Vagina (tissue), 2 donors: ENCODE measurements at regions not wholly inside any gene's neighbourhood (a gene's known extent, or its start where the extent isn't known, plus 50 kb on each side); places are given as distances from the start of the nearest gene placed in this dataset.

Experiments used
- DNase-seq, 2 donors: peaks; one replicate each; pipeline ENCODE4 v3.0.0-alpha.2; 2017; ENCODE audit errors: extremely low spot score in 2 of 2
- H3K27ac ChIP-seq: fragments of 200-600 bp; sonication (generic); one replicate; pipeline ENCODE4 v1.5.1; 2019
- H3K27me3 ChIP-seq: fragments of 200-600 bp; sonication (generic); one replicate; pipeline ENCODE4 v1.5.1; 2019
- H3K36me3 ChIP-seq, 2 donors: fragments of 200-600 bp; sonication (generic); one replicate each; pipeline ENCODE4 v1.5.1; 2017 to 2019
- H3K4me1 ChIP-seq: fragments of 200-600 bp; sonication (generic); one replicate; pipeline ENCODE4 v1.5.1; 2019
- H3K4me3 ChIP-seq, 2 donors: fragments of 200-600 bp; sonication (generic); 1 replicate in 1 of 2; 2 replicates in 1 of 2; pipeline ENCODE4 v1.5.1; 2016 to 2019
- H3K9me3 ChIP-seq: fragments of 200-600 bp; sonication (generic); one replicate; pipeline ENCODE4 v1.5.1; 2019
- POLR2A ChIP-seq, 2 donors: fragments of 450-650 bp; IDR thresholded peaks; one replicate each; pipeline ENCODE4 v1.6.1; 2017; ENCODE audit warnings: antibody characterized with exemption in 2 of 2, mild to moderate bottlenecking in 2 of 2, moderate library complexity in 2 of 2
- POLR2AphosphoS5 ChIP-seq, 2 donors: sonication (generic); formaldehyde crosslinking; IDR thresholded peaks; one replicate each; pipeline ENCODE4 v1.9.0; 2017; ENCODE audit warnings: antibody characterized with exemption in 2 of 2, mild to moderate bottlenecking in 2 of 2, low read depth in 1 of 2; ENCODE audit not compliant: insufficient read depth in 1 of 2
- intact Hi-C: fragments of 100-400 bp; cut with DNase I; formaldehyde crosslinking; loops from one replicate; pipeline ENCODE4 v1.15.1; 2023
- TF ChIP-seq, protein P1 (sequence below), 3 experiments: fragments of 450-650 bp in 2 of 3; fragments of 200-600 bp in 1 of 3; sonication (generic) in 1 of 3; IDR thresholded peaks; one replicate each; pipeline ENCODE4 v1.5.1; 2017 to 2019; ENCODE audit warnings: antibody characterized with exemption in 3 of 3, mild to moderate bottlenecking in 2 of 3, moderate library complexity in 2 of 3

DNA sequence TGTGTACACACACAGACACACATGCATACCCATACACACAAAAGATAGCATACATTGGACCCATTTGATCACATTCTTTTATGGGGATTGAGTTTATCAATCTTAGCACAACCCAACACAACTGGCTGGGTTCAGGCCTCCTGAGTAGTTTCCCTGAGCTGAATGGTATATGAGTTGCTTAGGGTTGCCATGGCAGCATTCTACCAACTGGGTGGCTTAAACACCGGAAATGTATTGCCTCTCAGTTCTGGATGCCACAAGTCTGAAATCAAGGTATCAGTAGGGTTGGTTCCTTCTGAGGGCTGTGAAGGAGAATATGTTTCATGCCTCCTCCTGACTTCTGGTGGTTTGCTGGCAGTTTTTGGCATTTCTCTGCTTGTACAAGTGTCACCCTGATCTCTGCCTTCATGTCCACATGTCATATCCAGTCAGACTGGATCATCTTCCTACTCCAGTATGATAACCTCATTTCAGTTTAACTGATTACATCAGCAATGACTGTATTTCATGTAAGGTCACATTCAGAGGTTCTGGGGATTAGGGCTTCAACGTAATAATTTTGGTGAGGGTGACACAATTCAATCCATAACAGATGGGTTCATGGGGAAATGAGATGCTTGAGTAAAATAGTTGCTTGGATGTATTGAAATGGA lies 212.7 kb downstream of the KCNE4 start:
- intact Hi-C loops: no loop called here
- Histone ChIP-seq H3K4me3 (no peak overlapping the region), H3K36me3 (no peaks in the 10 kb centered on the region), H3K4me1 (no peaks in the 10 kb centered on the region), H3K27ac (no peak overlapping the region), H3K9me3 (no peaks in the 10 kb centered on the region), H3K27me3 (no peaks in the 10 kb centered on the region)
- no peak for DNase-seq
- TF ChIP-seq POLR2A (IDR thresholded peaks at IDR 0.05) (no peak), POLR2AphosphoS5 (IDR thresholded peaks at IDR 0.05; ENCODE audit: insufficient read depth in 1 of 2, low read depth in 1 of 2) (no peak)
- TF ChIP-seq, protein P1, sequence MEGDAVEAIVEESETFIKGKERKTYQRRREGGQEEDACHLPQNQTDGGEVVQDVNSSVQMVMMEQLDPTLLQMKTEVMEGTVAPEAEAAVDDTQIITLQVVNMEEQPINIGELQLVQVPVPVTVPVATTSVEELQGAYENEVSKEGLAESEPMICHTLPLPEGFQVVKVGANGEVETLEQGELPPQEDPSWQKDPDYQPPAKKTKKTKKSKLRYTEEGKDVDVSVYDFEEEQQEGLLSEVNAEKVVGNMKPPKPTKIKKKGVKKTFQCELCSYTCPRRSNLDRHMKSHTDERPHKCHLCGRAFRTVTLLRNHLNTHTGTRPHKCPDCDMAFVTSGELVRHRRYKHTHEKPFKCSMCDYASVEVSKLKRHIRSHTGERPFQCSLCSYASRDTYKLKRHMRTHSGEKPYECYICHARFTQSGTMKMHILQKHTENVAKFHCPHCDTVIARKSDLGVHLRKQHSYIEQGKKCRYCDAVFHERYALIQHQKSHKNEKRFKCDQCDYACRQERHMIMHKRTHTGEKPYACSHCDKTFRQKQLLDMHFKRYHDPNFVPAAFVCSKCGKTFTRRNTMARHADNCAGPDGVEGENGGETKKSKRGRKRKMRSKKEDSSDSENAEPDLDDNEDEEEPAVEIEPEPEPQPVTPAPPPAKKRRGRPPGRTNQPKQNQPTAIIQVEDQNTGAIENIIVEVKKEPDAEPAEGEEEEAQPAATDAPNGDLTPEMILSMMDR (IDR thresholded peaks at IDR 0.05): no peak

DNA sequence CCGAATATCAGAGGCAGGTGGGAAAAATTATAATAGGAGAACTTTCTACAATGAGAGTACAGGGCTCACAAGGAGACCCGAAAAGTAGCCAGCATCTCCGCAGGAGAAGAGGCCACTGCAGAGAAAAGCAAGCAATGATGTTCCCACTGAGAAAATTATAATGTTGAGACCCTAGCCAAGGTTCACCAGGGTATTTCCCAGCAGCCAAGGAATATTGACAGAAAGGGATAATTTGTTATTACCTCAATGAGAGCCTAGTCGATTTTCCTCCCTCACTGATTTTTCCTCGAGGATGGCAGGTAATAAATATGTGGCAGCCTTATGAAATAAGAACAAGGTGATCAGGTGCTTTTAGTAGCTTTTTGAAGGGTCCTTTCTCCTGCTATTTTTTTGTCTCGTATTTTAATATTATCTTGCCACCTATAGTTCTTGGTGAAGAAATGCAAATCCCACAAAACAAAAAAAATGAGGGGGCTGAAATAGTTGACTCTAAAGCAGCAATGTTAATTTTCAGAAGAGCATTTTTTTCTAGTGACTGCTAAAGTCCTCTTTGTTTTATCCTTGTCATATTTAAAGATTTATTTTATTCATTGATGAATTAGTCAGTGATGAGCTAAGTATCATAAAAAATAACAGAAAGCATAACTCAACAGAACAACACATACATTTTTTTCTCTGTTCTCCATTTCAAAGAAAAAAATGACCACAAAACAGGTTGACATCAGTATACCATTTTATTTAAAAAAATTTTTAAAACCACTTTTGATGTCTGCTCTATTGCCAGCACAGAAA lies 215.4 kb downstream of the KCNE4 start:
- H3K36me3 ChIP-seq: no peaks in the 10 kb centered on the region
- no peak overlapping the region for H3K4me3 ChIP-seq
- DNase-seq: no peak
- TF ChIP-seq, protein P1 (IDR thresholded peaks at IDR 0.05): no peak
- TF ChIP-seq POLR2A (IDR thresholded peaks at IDR 0.05) (no peak), POLR2AphosphoS5 (IDR thresholded peaks at IDR 0.05; ENCODE audit: insufficient read depth in 1 of 2, low read depth in 1 of 2) (no peak)
- no peaks in the 10 kb centered on the region for H3K4me1 ChIP-seq
- H3K9me3 ChIP-seq: no peaks in the 10 kb centered on the region
- intact Hi-C loops: no loop called here
- no peaks in the 10 kb centered on the region for H3K27me3 ChIP-seq
- no peak overlapping the region for H3K27ac ChIP-seq

DNA sequence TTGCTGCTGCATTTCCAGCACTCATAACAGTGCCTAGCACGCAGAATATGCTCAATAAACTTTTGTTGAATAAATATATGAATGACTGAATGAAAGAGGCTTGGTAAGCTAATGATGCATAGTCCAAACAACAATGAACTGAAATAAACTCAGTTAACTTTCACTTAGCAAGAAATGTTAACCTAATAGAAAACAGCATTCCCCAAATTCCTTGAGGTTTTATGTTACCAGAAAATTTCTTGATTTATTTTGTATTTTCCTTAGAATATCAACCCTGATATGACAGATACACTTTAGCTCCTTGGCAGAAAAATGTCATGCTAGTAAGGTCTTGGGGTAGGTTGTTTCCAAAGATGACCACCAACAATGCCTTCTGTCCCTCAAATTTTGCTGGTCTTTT lies 217.4 kb downstream of the KCNE4 start:
- H3K36me3 ChIP-seq: no peaks in the 10 kb centered on the region
- no peak overlapping the region for H3K4me3 ChIP-seq
- intact Hi-C loops: no loop called here

DNA sequence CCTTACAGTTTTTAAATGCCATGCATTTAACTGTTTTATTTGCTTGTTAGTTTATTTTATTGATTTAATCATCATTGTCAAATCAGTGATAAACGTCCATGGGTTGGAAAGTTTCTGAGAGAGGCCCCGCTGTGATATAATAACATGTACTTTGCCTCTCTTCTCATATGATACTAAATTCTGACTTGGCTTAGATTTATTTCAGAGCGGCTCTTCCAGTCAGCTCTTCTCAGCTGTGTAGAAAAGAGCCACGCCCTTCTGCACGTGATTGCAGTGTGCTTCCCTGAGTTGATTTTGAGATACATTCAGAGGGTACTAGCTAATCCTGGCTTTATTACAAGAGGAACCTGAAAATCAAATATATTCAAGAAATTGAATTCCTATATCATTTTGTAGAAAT lies 218.6 kb downstream of the KCNE4 start:
- no peaks in the 10 kb centered on the region for H3K36me3 ChIP-seq
- no peak overlapping the region for H3K4me3 ChIP-seq
- no peak overlapping the region for H3K27ac ChIP-seq
- H3K27me3 ChIP-seq: no peaks in the 10 kb centered on the region
- no peak for DNase-seq
- TF ChIP-seq POLR2AphosphoS5 (IDR thresholded peaks at IDR 0.05; ENCODE audit: insufficient read depth in 1 of 2, low read depth in 1 of 2) (no peak), POLR2A (IDR thresholded peaks at IDR 0.05) (no peak)
- TF ChIP-seq, protein P1 (IDR thresholded peaks at IDR 0.05): no peak
- H3K4me1 ChIP-seq: no peaks in the 10 kb centered on the region
- H3K9me3 ChIP-seq: no peaks in the 10 kb centered on the region
- intact Hi-C loops: no loop called here

More for the DNA sequence above, 217.4 kb downstream of the KCNE4 start:
- TF ChIP-seq POLR2AphosphoS5 (IDR thresholded peaks at IDR 0.05; ENCODE audit: insufficient read depth in 1 of 2, low read depth in 1 of 2) (no peak), POLR2A (IDR thresholded peaks at IDR 0.05) (no peak)
- TF ChIP-seq, protein P1 (IDR thresholded peaks at IDR 0.05): no peak
- DNase-seq: no peak
- Histone ChIP-seq H3K4me1 (no peaks in the 10 kb centered on the region), H3K27me3 (no peaks in the 10 kb centered on the region), H3K27ac (no peak overlapping the region), H3K9me3 (no peaks in the 10 kb centered on the region)

DNA sequence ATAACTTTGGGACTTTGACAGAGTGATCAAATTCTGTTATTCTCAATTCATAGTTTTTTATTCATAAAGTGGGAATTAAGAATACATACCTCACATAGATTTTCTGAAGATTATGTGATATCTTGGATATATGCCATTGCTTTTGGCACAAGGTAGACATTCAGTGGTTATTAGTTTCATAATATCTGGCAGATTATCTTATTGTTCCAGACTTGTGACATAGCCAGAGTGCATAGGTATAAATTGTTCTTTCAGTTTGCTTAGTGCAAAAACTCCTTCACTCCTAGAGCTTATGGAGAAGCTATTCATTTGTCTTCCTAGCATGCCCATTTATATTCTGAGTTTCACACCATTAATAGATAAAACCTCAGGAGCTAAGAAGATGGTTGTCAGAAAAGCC lies 222.0 kb downstream of the KCNE4 start:
- TF ChIP-seq, protein P1 (IDR thresholded peaks at IDR 0.05): no peak
- Histone ChIP-seq H3K4me1 (no peaks in the 10 kb centered on the region), H3K36me3 (no peaks in the 10 kb centered on the region), H3K4me3 (no peak overlapping the region), H3K9me3 (no peaks in the 10 kb centered on the region), H3K27ac (no peak overlapping the region), H3K27me3 (no peaks in the 10 kb centered on the region)
- intact Hi-C loops: no loop called here
- DNase-seq: no peak
